ENCODE measurements at regions not wholly inside any gene's neighbourhood (a gene's known extent, or its start where the extent isn't known, plus 50 kb on each side); places are given as distances from the start of the nearest gene placed in this dataset.

DNA sequence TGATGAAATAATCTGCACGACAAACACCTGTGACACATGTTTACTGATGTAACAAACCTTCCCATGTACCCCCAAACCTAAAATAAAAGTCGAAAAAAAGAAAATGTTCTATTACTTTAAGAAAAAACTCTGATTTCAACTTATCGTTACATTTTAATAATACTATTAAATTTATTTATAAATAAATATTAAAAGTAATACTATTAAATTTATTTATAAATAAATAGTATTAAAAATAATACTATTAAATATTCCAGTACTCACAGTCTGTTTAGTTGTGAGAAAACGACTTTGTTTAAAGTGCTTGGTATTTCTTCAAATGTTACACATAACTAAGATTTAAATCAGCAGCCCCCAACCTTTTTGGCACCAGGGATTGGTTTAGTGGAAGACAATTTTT is 471.6 kb upstream of the PRKX start:
- Histone ChIP-seq H2BK120ac (ENCODE audit: low read depth, low read length) (no peak overlapping the region), H3K23ac (ENCODE audit: low read depth, low read length) (no peak overlapping the region), H2AK9ac (replicated peaks; ENCODE audit: low read depth, low read length, poor library complexity) (no peak overlapping the region), H3K9ac (ENCODE audit: low read depth, low read length) (no peak overlapping the region), H3K79me1 (ENCODE audit: low read depth in 1 of 2, low read length in 2 of 2) (no peaks in the 10 kb centered on the region), H4K5ac (ENCODE audit: low read depth, low read length) (no peak overlapping the region), H2AFZ (replicated peaks; ENCODE audit: low read length, poor library complexity) (no peak overlapping the region), H4K91ac (ENCODE audit: insufficient read depth, low read depth, low read length) (no peak overlapping the region), H2BK5ac (ENCODE audit: low read depth, low read length, poor library complexity, severe bottlenecking) (no peak overlapping the region), H3K4me2 (ENCODE audit: low read depth, low read length) (no peak overlapping the region), H4K8ac (ENCODE audit: low read depth in 2 of 2, low read length in 2 of 2) (no peak overlapping the region), H2AK5ac (ENCODE audit: low read depth, low read length) (no peak overlapping the region), H2BK20ac (ENCODE audit: low read depth, low read length) (no peak overlapping the region), H4K20me1 (ENCODE audit: insufficient read depth, low read length) (no peaks in the 10 kb centered on the region), H3K4me3 (ENCODE audit: insufficient read depth, low read depth, low read length) (no peak overlapping the region), H3K27ac (ENCODE audit: insufficient read depth, low read length) (no peak overlapping the region), H3K27me3 (ENCODE audit: control insufficient read depth, insufficient read depth, low read length) (no peaks in the 10 kb centered on the region), H3K14ac (replicated peaks; ENCODE audit: low read depth, low read length) (no peak overlapping the region), H3K9me1 (ENCODE audit: insufficient read depth, low read length) (no peaks in the 10 kb centered on the region), H3K9me3 (ENCODE audit: control insufficient read depth, insufficient read depth, low read length) (peaks cover 6% of the 10 kb centered on the region), H3K18ac (ENCODE audit: low read depth, low read length) (no peak overlapping the region), H3K36me3 (ENCODE audit: control insufficient read depth, insufficient read depth, low read length) (no peaks in the 10 kb centered on the region), H2BK15ac (ENCODE audit: low read depth, low read length) (no peak overlapping the region), H3K4me1 (ENCODE audit: control insufficient read depth, insufficient read depth, low read length) (no peaks in the 10 kb centered on the region), H3K4ac (ENCODE audit: low read depth, low read length) (no peak overlapping the region), H3K56ac (ENCODE audit: extremely low read depth, insufficient read depth, low read length) (no peak overlapping the region)
- ChIA-PET POLR2A (ENCODE audit: unreplicated experiment) (no interaction called here), CTCF (no interaction called here)
- dilution Hi-C loops (cut with HindIII; ENCODE audit: low sequenced_read_pairs, unreplicated experiment), result no loop called here
- TF ChIP-seq MAFK (IDR thresholded peaks at IDR 0.05; ENCODE audit: low read depth, low read length) (no peak), USF2 (IDR thresholded peaks at IDR 0.05; ENCODE audit: low read depth, low read length) (no peak), CEBPB (IDR thresholded peaks at IDR 0.05; ENCODE audit: low read depth, low read length) (no peak), NFE2L2 (IDR thresholded peaks at IDR 0.05; ENCODE audit: low read depth, low read length) (no peak), RFX5 (IDR thresholded peaks at IDR 0.05; ENCODE audit: low read depth, low read length) (no peak), MAZ (IDR thresholded peaks at IDR 0.05; ENCODE audit: borderline replicate concordance, low read depth, low read length) (no peak), SMC3 (IDR thresholded peaks at IDR 0.05; ENCODE audit: low read depth, low read length) (no peak), MXI1 (IDR thresholded peaks at IDR 0.05; ENCODE audit: borderline replicate concordance, low read depth, low read length) (no peak), POLR2A (IDR thresholded peaks at IDR 0.05; ENCODE audit: low read depth, low read length) (no peak), RAD21 (IDR thresholded peaks at IDR 0.05; ENCODE audit: low read length) (no peak), FOS (IDR thresholded peaks at IDR 0.05; ENCODE audit: low read depth, low read length) (no peak), RCOR1 (IDR thresholded peaks at IDR 0.05; ENCODE audit: insufficient replicate concordance, low read length) (no peak), BHLHE40 (IDR thresholded peaks at IDR 0.05; ENCODE audit: low read depth, low read length) (no peak), CTCF (conservative IDR thresholded peaks at IDR 0.05; ENCODE audit: low read depth, low read length) (no peak), CHD1 (IDR thresholded peaks at IDR 0.05; ENCODE audit: low read depth, low read length) (no peak)
- TF ChIP-seq, protein P1, sequence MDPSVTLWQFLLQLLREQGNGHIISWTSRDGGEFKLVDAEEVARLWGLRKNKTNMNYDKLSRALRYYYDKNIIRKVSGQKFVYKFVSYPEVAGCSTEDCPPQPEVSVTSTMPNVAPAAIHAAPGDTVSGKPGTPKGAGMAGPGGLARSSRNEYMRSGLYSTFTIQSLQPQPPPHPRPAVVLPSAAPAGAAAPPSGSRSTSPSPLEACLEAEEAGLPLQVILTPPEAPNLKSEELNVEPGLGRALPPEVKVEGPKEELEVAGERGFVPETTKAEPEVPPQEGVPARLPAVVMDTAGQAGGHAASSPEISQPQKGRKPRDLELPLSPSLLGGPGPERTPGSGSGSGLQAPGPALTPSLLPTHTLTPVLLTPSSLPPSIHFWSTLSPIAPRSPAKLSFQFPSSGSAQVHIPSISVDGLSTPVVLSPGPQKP (IDR thresholded peaks at IDR 0.05; ENCODE audit: borderline replicate concordance, low read depth, low read length), result no peak
- intact Hi-C loops (cut with micrococcal nuclease), result no loop called here
- ATAC-seq (ENCODE audit: low read depth), result no peak
- BruUV-seq (replicated peaks), result no TSS peak
- no CpG with 5 or more reads among the region's 4 CpGs for WGBS, 2 experiments (ENCODE audit: extremely low coverage in 2 of 2, insufficient read length in 1 of 2)
- no peak for DNase-seq
- in situ Hi-C loops (cut with MboI; ENCODE audit: low sequenced_read_pairs), result no loop called here

All from IMR-90 (cell line).